Adrenal gland (tissue), 9 donors: ENCODE measurements at regions not wholly inside any gene's neighbourhood (a gene's known extent, or its start where the extent isn't known, plus 50 kb on each side); places are given as distances from the start of the nearest gene placed in this dataset.

Experiments
- DNase-seq, 7 donors: peaks; one replicate each; pipeline ENCODE4 v3.0.0-alpha.2; 2019 to 2020
- H3K27ac ChIP-seq, 5 donors: fragments of 200-600 bp; sonication (generic) in 4 of 5; 1 replicate in 3 of 5; 2 replicates in 2 of 5; pipeline versions ENCODE4 v1.5.1 to v1.8.0; 2016 to 2020; ENCODE audit warnings: mild to moderate bottlenecking in 1 of 5
- H3K27me3 ChIP-seq: fragments of 200-600 bp; 2 replicates; pipeline ENCODE4 v1.8.0; 2021
- H3K36me3 ChIP-seq, 2 donors: fragments of 200-600 bp; replicated peaks in 1 of 2; 1 replicate in 1 of 2; 2 replicates in 1 of 2; pipeline versions ENCODE4 v1.5.1 to v1.8.0; 2018 to 2022
- H3K4me1 ChIP-seq, 2 donors: fragments of 200-600 bp; replicated peaks in 1 of 2; 1 replicate in 1 of 2; 2 replicates in 1 of 2; pipeline versions ENCODE4 v1.5.1 to v1.8.0; 2018 to 2021
- H3K4me3 ChIP-seq, 4 donors: fragments of 200-600 bp; sonication (generic) in 3 of 4; one replicate each; pipeline ENCODE4 v1.5.1; 2016 to 2018
- H3K9me3 ChIP-seq, 3 donors: fragments of 200-600 bp; sonication (generic) in 1 of 3; replicated peaks in 1 of 3; 1 replicate in 2 of 3; 2 replicates in 1 of 3; pipeline versions ENCODE4 v1.5.1 to v1.8.0; 2016 to 2021
- POLR2A ChIP-seq, 2 donors: fragments of 450-650 bp; IDR thresholded peaks; one replicate each; pipeline ENCODE4 v1.6.1; 2017; ENCODE audit warnings: antibody characterized with exemption in 2 of 2, mild to moderate bottlenecking in 2 of 2, moderate library complexity in 1 of 2
- WGBS, 4 donors: extraction: QIAGEN DNeasy Blood & Tissue Kit in 2 of 4; methylation state at CpG; one replicate each; pipeline versions ENCODE4 v1.1.5 to v1.1.7; 2013 to 2017; 5-methylcytosine and 5-hydroxymethylcytosine counted together
- intact Hi-C, 2 donors: fragments of 100-400 bp; cut with DNase I; formaldehyde crosslinking; loops; one replicate each; pipeline versions ENCODE4 v1.14.1 to v1.15.0; 2022 to 2023
- TF ChIP-seq, protein P1 (sequence below), 6 experiments: fragments of 450-650 bp in 4 of 6; fragments of 200-600 bp in 2 of 6; sonication (generic) in 1 of 6; IDR thresholded peaks; 1 replicate in 5 of 6; 2 replicates in 1 of 6; pipeline versions ENCODE4 v1.5.1 to v1.8.0; 2016 to 2021; ENCODE audit warnings: antibody characterized with exemption in 6 of 6, mild to moderate bottlenecking in 2 of 6, moderate library complexity in 1 of 6
- donor health status: healthy with polysubstance abuse.
- donor health status: Bipolar disorder and iron deficiency.
- donor health status: DM: yes; HTN: yes; CAD: no.
- donor health status: DM: no; HTN: no; CAD: no.
- donor health status: DM: no; HTN: no; CAD: no.

DNA sequence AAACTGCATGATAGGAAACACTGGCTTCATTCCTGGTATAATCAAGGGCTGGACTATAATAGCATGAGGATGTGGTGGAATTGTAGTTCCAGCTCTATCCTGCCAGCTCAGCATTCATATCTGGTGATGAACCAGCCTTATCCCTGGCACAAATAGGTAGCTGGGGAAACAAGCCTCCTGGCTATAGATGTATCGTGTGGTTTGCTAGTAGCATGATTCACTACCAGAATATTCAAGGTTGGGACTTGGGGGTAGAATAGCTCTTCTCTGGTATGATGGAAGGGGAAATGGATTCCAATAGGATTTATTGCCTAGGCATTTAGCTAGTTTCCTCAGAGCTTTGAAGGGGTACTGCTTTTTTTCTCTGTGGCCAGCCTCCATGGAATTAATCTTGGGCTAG, 532.8 kb downstream of the FBXO15 start:
- no peak for DNase-seq
- no peak overlapping the region for H3K27ac ChIP-seq
- TF ChIP-seq, protein P1, sequence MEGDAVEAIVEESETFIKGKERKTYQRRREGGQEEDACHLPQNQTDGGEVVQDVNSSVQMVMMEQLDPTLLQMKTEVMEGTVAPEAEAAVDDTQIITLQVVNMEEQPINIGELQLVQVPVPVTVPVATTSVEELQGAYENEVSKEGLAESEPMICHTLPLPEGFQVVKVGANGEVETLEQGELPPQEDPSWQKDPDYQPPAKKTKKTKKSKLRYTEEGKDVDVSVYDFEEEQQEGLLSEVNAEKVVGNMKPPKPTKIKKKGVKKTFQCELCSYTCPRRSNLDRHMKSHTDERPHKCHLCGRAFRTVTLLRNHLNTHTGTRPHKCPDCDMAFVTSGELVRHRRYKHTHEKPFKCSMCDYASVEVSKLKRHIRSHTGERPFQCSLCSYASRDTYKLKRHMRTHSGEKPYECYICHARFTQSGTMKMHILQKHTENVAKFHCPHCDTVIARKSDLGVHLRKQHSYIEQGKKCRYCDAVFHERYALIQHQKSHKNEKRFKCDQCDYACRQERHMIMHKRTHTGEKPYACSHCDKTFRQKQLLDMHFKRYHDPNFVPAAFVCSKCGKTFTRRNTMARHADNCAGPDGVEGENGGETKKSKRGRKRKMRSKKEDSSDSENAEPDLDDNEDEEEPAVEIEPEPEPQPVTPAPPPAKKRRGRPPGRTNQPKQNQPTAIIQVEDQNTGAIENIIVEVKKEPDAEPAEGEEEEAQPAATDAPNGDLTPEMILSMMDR (IDR thresholded peaks at IDR 0.05): no peak
- no peak for TF ChIP-seq POLR2A (IDR thresholded peaks at IDR 0.05)
- no peaks in the 10 kb centered on the region for H3K9me3 ChIP-seq
- intact Hi-C loops: no loop called here
- H3K27me3 ChIP-seq: no peaks in the 10 kb centered on the region
- 43 to 72% (median 63%) methylated on average over 1 of the region's 1 CpG for WGBS, 4 donors
- no peaks in the 10 kb centered on the region for H3K36me3 ChIP-seq
- H3K4me1 ChIP-seq: no peaks in the 10 kb centered on the region
- H3K4me3 ChIP-seq: no peak overlapping the region

GRCh38 chr18:73613706-73614340, 533.8 kb downstream of the FBXO15 start:
- H3K36me3 ChIP-seq: no peaks in the 10 kb centered on the region
- TF ChIP-seq, protein P1 (IDR thresholded peaks at IDR 0.05): no peak
- no peak for TF ChIP-seq POLR2A (IDR thresholded peaks at IDR 0.05)
- no peaks in the 10 kb centered on the region for H3K9me3 ChIP-seq
- no peak overlapping the region for H3K4me3 ChIP-seq
- no peak overlapping the region for H3K27ac ChIP-seq
- intact Hi-C loops: no loop called here
- DNase-seq: no peak
- WGBS, 4 donors: 54 to 63% (median 62%) methylated on average over 1 of the region's 1 CpG
- H3K27me3 ChIP-seq: no peaks in the 10 kb centered on the region
- H3K4me1 ChIP-seq: no peaks in the 10 kb centered on the region

DNA sequence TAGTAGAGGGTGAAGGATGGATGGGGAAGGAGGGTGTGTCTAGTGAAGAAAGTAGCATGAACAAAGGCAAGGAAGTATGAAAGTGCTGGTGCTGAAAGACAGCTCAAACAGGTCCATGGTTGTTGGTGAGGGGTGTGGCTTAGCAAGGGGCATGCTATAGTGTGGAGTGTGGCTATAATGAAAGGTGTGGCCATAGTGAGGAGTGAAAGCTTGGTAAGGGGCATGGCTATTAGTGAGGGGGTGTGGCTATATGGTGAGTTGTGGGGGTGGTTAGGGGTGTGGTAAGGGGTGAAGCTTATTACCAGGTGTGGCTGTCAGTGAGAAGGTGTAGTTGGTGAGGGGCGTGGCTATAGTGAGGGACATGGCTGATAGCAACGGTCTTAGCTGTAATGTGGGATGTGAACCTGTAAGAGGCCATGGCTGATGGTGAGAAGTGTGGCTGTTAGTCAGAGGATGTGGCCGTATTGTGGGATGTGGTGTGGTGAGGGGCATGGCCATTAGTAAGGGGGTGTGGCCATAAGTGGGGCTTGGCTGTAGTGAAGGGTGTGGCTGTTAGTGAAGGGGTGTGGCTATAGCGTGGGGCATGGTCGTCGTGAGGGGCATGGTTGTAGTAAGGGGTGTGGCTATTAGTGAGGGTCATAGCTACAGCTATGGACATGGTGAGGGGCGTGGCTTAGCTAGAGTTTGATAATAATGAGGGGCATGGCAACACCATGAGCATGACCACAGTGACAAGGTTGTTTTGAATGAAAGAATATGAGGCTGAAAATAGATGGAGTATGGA, 549.6 kb downstream of the FBXO15 start:
- Histone ChIP-seq H3K27ac (no peak overlapping the region), H3K4me1 (no peaks in the 10 kb centered on the region), H3K36me3 (no peaks in the 10 kb centered on the region), H3K27me3 (no peaks in the 10 kb centered on the region), H3K4me3 (no peak overlapping the region), H3K9me3 (no peaks in the 10 kb centered on the region)
- no peak for DNase-seq
- intact Hi-C loops: no loop called here
- 73 to 78% (median 76%) methylated on average over 7 of the region's 7 CpGs for WGBS, 4 donors
- TF ChIP-seq POLR2A (IDR thresholded peaks at IDR 0.05): no peak
- TF ChIP-seq, protein P1 (IDR thresholded peaks at IDR 0.05): no peak

- intact Hi-C loops: no loop called here
- H3K27ac ChIP-seq: no peak overlapping the region
- 59 to 72% (median 70%) methylated on average over 4 of the region's 4 CpGs for WGBS, 4 donors
- H3K9me3 ChIP-seq: no peaks in the 10 kb centered on the region
- no peaks in the 10 kb centered on the region for H3K27me3 ChIP-seq
- no peak for TF ChIP-seq POLR2A (IDR thresholded peaks at IDR 0.05)
- TF ChIP-seq, protein P1 (IDR thresholded peaks at IDR 0.05): no peak
- no peaks in the 10 kb centered on the region for H3K4me1 ChIP-seq
- H3K36me3 ChIP-seq: no peaks in the 10 kb centered on the region
- no peak for DNase-seq
- no peak overlapping the region for H3K4me3 ChIP-seq
Observed at GRCh38 chr18:73594749-73595148, 552.9 kb downstream of the FBXO15 start.
